HK-2 (cell line): ENCODE measurements at regions not wholly inside any gene's neighbourhood (a gene's known extent, or its start where the extent isn't known, plus 50 kb on each side); places are given as distances from the start of the nearest gene placed in this dataset.
"Not testable (repeated sequence)": the region's sequence is repeated elsewhere in the genome, so short reads cannot be mapped to it uniquely, and the experiment has no call there.

Experiments used
- DNase-seq: peaks from one replicate; pipeline ENCODE4 v3.0.0-alpha.2; 2018; ENCODE audit not compliant: unreplicated experiment

DNA sequence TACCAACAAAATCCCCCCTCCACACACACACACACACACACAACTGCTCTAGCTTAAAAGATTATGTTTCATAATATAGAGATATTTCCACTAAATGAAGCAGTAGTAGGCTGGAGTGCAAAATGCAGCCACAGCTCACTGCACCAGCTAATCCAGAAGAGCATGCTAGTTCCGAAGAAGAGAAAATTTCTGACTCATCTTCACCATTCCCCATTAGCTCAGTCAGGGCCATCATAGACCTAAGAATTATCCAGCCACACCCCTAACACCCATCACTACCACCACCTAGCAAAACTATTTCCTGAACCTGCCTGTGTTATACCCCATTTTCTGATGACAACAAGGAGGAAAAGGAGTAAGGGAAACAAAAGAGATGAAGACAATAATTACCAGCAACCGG, 67.1 kb upstream of the UBE2E2 start:
- DNase-seq: no peak

DNA sequence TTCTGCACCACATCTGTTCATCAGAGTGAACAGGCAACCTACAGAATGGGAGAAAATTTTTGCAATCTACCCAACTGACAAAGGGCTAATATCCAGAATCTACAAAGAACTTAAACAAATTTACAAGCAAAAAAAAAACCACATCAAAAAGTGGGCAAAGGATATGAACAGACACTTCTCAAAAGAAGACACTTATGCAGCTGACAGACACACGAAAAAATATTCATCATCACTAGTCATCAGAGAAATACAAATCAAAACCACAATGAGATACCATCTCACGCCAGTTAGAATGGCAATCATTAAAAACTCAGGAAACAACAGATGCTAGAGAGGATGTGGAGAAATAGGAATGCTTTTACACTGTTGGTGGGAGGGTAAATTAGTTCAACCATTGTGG, 59.1 kb upstream of the UBE2E2 start:
- not testable (repeated sequence) for DNase-seq

DNA sequence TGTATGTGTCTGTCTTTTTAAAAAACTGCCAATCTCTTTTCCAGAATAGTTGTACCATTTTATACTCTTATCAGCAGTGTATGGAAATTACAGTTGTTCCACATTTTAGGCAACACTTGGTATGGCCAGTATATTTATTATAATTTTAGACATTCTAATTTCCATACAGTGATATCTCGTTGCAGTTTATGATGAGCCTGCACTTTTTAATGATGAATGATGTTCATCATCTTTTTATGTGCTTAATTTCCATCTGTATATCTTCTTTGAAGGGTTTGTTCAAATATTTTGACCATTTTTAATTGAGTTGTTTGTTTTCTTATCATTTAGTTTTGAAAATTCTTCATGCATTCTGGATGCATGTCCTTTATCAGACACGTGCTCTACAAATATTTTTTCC, 57.0 kb upstream of the UBE2E2 start:
- no peak for DNase-seq

DNA sequence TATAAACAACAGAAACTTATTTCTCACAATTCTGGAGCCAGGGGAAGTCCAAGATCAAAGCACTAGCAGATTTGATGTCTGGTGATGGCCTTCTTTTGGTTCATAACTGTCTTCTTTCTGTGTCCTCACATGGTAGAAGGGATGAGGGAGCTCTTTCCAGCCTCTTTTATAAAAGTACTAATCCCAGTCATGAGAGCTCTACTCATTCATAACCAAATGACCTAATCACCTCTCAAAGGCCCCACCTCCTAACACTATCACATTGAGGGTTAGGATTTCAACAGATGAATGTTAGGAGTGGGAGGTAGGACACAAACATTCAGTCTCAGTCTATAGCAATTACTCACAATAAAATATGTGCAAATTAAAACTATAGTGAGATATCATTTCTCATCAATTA, 50.1 kb upstream of the UBE2E2 start:
- no peak for DNase-seq
